H1 (cell line): ENCODE measurements at regions not wholly inside any gene's neighbourhood (a gene's known extent, or its start where the extent isn't known, plus 50 kb on each side); places are given as distances from the start of the nearest gene placed in this dataset.

ENCODE experiments used
- CTCF ChIA-PET: fragments of 300-600 bp; sonication (Branson Sonifier 250); formaldehyde crosslinking; loops from one replicate; lab custom pipeline; 2021; ENCODE audit not compliant: partially characterized antibody; lab: Charles Lee
- POLR2A ChIA-PET: fragments of 300-600 bp; sonication (Branson Sonifier 250); formaldehyde crosslinking; loops from one replicate; lab custom pipeline; 2021; ENCODE audit warnings: inconsistent platforms; ENCODE audit not compliant: partially characterized antibody; lab: Charles Lee
- DNase-seq, 2 experiments: peaks; one replicate each; pipeline versions ENCODE4 v3.0.0 to v3.0.0-alpha.2; 2010 to 2022; ENCODE audit warnings: low spot score in 2 of 2, low read depth in 1 of 2, mixed read lengths in 1 of 2
- FAIRE-seq: peaks from 2 replicates; lab custom pipeline; 2011; peaks lifted over from hg19 to GRCh38; lab: Jason Lieb, UNC
- H2AFZ ChIP-seq: 2 replicates; pipeline ENCODE4 v1.8.1; 2012; ENCODE audit warnings: low read length, inconsistent platforms
- H2AK5ac ChIP-seq: 2 replicates; pipeline ENCODE4 v1.6.1; 2013; ENCODE audit warnings: low read depth, low read length
- H2BK120ac ChIP-seq: replicated peaks from 2 replicates; pipeline ENCODE3; 2013; ENCODE audit warnings: low read depth, low read length, inconsistent platforms
- H2BK12ac ChIP-seq: 2 replicates; pipeline ENCODE4 v1.6.1; 2013; ENCODE audit warnings: low read depth, low read length
- H2BK15ac ChIP-seq: 2 replicates; pipeline ENCODE4 v1.6.1; 2013; ENCODE audit warnings: low read length
- H2BK20ac ChIP-seq: 2 replicates; pipeline ENCODE4 v1.6.1; 2013; ENCODE audit warnings: low read length
- H2BK5ac ChIP-seq: 2 replicates; pipeline ENCODE4 v1.6.1; 2013; ENCODE audit warnings: low read depth, low read length
- H3K14ac ChIP-seq: 2 replicates; pipeline ENCODE4 v1.6.1; 2013; ENCODE audit warnings: inconsistent platforms; ENCODE audit not compliant: insufficient read length
- H3K18ac ChIP-seq: 2 replicates; pipeline ENCODE4 v1.6.1; 2013; ENCODE audit warnings: low read length; ENCODE audit errors: extremely low read depth
- H3K23ac ChIP-seq: 2 replicates; pipeline ENCODE4 v1.6.1; 2013; ENCODE audit warnings: inconsistent platforms; ENCODE audit not compliant: insufficient read length
- H3K23me2 ChIP-seq: 2 replicates; pipeline ENCODE4 v1.6.1; 2013; ENCODE audit warnings: low read depth, low read length
- H3K27ac ChIP-seq: 2 replicates; pipeline ENCODE4 v1.6.1; 2011; ENCODE audit warnings: low read depth, low read length, inconsistent platforms
- H3K27me3 ChIP-seq, 4 experiments: replicated peaks in 1 of 4; 1 replicate in 1 of 4; 2 replicates in 3 of 4; pipeline versions ENCODE4 v1.6.1 to v1.8.1; 2011 to 2013; ENCODE audit warnings: low read length in 3 of 4, mild to moderate bottlenecking in 3 of 4, inconsistent platforms in 2 of 4, mixed read lengths in 2 of 4, moderate library complexity in 1 of 4; ENCODE audit not compliant: control insufficient read depth in 3 of 4, insufficient read depth in 3 of 4; ENCODE audit errors: extremely low read depth in 1 of 4
- H3K36me3 ChIP-seq, 4 experiments: 2 replicates each; pipeline versions ENCODE4 v1.6.1 to v1.8.1; 2011 to 2013; ENCODE audit warnings: mild to moderate bottlenecking in 4 of 4, low read length in 3 of 4, moderate library complexity in 2 of 4, control low read depth in 1 of 4, inconsistent platforms in 1 of 4; ENCODE audit not compliant: insufficient read depth in 4 of 4, control insufficient read depth in 2 of 4
- H3K4ac ChIP-seq: replicated peaks from 2 replicates; pipeline ENCODE3; 2013; ENCODE audit warnings: low read length, low read depth, mixed read lengths, inconsistent platforms; ENCODE audit not compliant: insufficient read length
- H3K4me1 ChIP-seq, 4 experiments: replicated peaks in 1 of 4; 1 replicate in 1 of 4; 2 replicates in 3 of 4; pipeline versions ENCODE4 v1.6.1 to v1.8.1; 2011 to 2013; ENCODE audit warnings: low read length in 3 of 4, inconsistent platforms in 2 of 4, mixed read lengths in 1 of 4; ENCODE audit not compliant: insufficient read depth in 4 of 4, control insufficient read depth in 3 of 4
- H3K4me2 ChIP-seq, 2 experiments: 2 replicates each; pipeline versions ENCODE4 v1.6.1 to v1.8.1; 2011 to 2013; ENCODE audit warnings: low read depth in 2 of 2, low read length in 2 of 2, control low read depth in 1 of 2, inconsistent platforms in 1 of 2, mild to moderate bottlenecking in 1 of 2; ENCODE audit not compliant: insufficient read depth in 1 of 2
- H3K4me3 ChIP-seq, 4 experiments: fragments of 200-600, 300-600 bp in 1 of 4; sonication (generic), shearing (Covaris generic), sonication (Bioruptor Twin) in 1 of 4; 2 replicates each; pipeline versions ENCODE4 v1.5.1 to v1.8.1; 2011 to 2016; ENCODE audit warnings: low read length in 4 of 4, low read depth in 3 of 4, control low read depth in 2 of 4, inconsistent platforms in 2 of 4, mild to moderate bottlenecking in 2 of 4, mixed read lengths in 1 of 4, moderate library complexity in 1 of 4; ENCODE audit not compliant: insufficient read depth in 2 of 4; ENCODE audit errors: extremely low read depth in 1 of 4
- H3K56ac ChIP-seq: replicated peaks from 2 replicates; pipeline ENCODE3; 2013; ENCODE audit warnings: low read depth, mild to moderate bottlenecking, mixed read lengths, low read length, inconsistent platforms; ENCODE audit not compliant: insufficient read length
- H3K79me1 ChIP-seq: 2 replicates; pipeline ENCODE4 v1.6.1; 2013; ENCODE audit warnings: low read depth, low read length, control low read depth
- H3K79me2 ChIP-seq, 2 experiments: 2 replicates each; pipeline versions ENCODE4 v1.6.1 to v1.8.1; 2012 to 2013; ENCODE audit warnings: low read length in 2 of 2, mild to moderate bottlenecking in 2 of 2, inconsistent platforms in 1 of 2; ENCODE audit not compliant: insufficient read depth in 2 of 2, control insufficient read depth in 1 of 2
- H3K9ac ChIP-seq, 4 experiments: replicated peaks in 1 of 4; 1 replicate in 1 of 4; 2 replicates in 3 of 4; pipeline versions ENCODE4 v1.6.1 to v1.8.1; 2011 to 2013; ENCODE audit warnings: low read depth in 3 of 4, low read length in 3 of 4, control low read depth in 2 of 4, mild to moderate bottlenecking in 2 of 4, moderate library complexity in 2 of 4, inconsistent platforms in 1 of 4; ENCODE audit errors: extremely low read depth in 1 of 4
- H3K9me3 ChIP-seq, 2 experiments: 2 replicates each; pipeline versions ENCODE4 v1.6.1 to v1.8.1; 2012 to 2013; ENCODE audit warnings: mild to moderate bottlenecking in 2 of 2, moderate library complexity in 2 of 2, control low read depth in 1 of 2, inconsistent platforms in 1 of 2, low read depth in 1 of 2, low read length in 1 of 2, mixed read lengths in 1 of 2; ENCODE audit not compliant: insufficient read depth in 2 of 2
- H4K20me1 ChIP-seq, 2 experiments: replicated peaks in 1 of 2; 2 replicates each; pipeline versions ENCODE3 to v1.8.1; 2011 to 2013; ENCODE audit warnings: inconsistent platforms in 2 of 2, low read length in 2 of 2, mild to moderate bottlenecking in 1 of 2; ENCODE audit not compliant: insufficient read depth in 2 of 2, control insufficient read depth in 1 of 2
- H4K5ac ChIP-seq: 2 replicates; pipeline ENCODE4 v1.6.1; 2013; ENCODE audit warnings: low read length, low read depth, mixed read lengths, inconsistent platforms; ENCODE audit not compliant: insufficient read length
- H4K8ac ChIP-seq: 2 replicates; pipeline ENCODE4 v1.8.0; 2013; ENCODE audit warnings: mild to moderate bottlenecking, moderate library complexity, low read length, inconsistent platforms; ENCODE audit not compliant: insufficient read depth; ENCODE audit errors: extremely low read depth
- H4K91ac ChIP-seq: replicated peaks from 2 replicates; pipeline ENCODE3; 2013; ENCODE audit warnings: low read length, mixed read lengths, inconsistent platforms; ENCODE audit not compliant: insufficient read length
- BRCA1 ChIP-seq: IDR thresholded peaks from 2 replicates; pipeline ENCODE4 v1.6.1; 2012; ENCODE audit warnings: low read depth, low read length, improper control_type of control experiment
- CREB1 ChIP-seq: IDR thresholded peaks from 2 replicates; pipeline ENCODE4 v1.6.1; 2012; ENCODE audit warnings: inconsistent platforms
- CTBP2 ChIP-seq: IDR thresholded peaks from 2 replicates; pipeline ENCODE4 v1.7.0; 2011; ENCODE audit warnings: borderline replicate concordance, mild to moderate bottlenecking, moderate library complexity, mixed read lengths, low read length; ENCODE audit not compliant: insufficient read depth, insufficient read length
- FOSL1 ChIP-seq: IDR thresholded peaks from 2 replicates; pipeline ENCODE4 v1.6.1; 2011; ENCODE audit warnings: mild to moderate bottlenecking, low read depth, low read length, moderate library complexity; ENCODE audit not compliant: insufficient read depth
- GABPA ChIP-seq: IDR thresholded peaks from 2 replicates; pipeline ENCODE4 v1.6.1; 2011; ENCODE audit warnings: mild to moderate bottlenecking, low read length, moderate library complexity, borderline replicate concordance; ENCODE audit not compliant: insufficient read depth
- HDAC2 ChIP-seq, 2 experiments: fragments of 300-600 bp in 1 of 2; sonication (generic) in 1 of 2; IDR thresholded peaks; 2 replicates each; pipeline ENCODE4 v1.6.1; 2011 to 2012; ENCODE audit warnings: low read depth in 2 of 2, low read length in 2 of 2, mild to moderate bottlenecking in 2 of 2, moderate library complexity in 2 of 2, borderline replicate concordance in 1 of 2, inconsistent platforms in 1 of 2
- KDM1A ChIP-seq: fragments of 200-600, 300-600 bp; sonication (generic); IDR thresholded peaks from 2 replicates; pipeline ENCODE4 v1.7.1; 2016; ENCODE audit warnings: mild to moderate bottlenecking, low read length, borderline replicate concordance
- KDM5A ChIP-seq: fragments of 200-600 bp; IDR thresholded peaks from 2 replicates; pipeline ENCODE4 v1.7.1; 2012; ENCODE audit warnings: mild to moderate bottlenecking, low read length, inconsistent platforms, mixed read lengths
- NANOG ChIP-seq: IDR thresholded peaks from 2 replicates; pipeline ENCODE4 v1.6.1; 2011; ENCODE audit warnings: low read length, low read depth, mild to moderate bottlenecking, inconsistent platforms; ENCODE audit not compliant: insufficient read depth, poor library complexity, severe bottlenecking
- POLR2A ChIP-seq, 2 experiments: IDR thresholded peaks; 1 replicate in 1 of 2; 2 replicates in 1 of 2; pipeline ENCODE4 v1.6.1; 2011; ENCODE audit warnings: low read depth in 2 of 2, low read length in 2 of 2, mild to moderate bottlenecking in 2 of 2; ENCODE audit errors: control extremely low read depth in 1 of 2
- SIRT6 ChIP-seq: IDR thresholded peaks from one replicate; pipeline ENCODE4 v1.7.1; 2012; ENCODE audit warnings: low read length, inconsistent platforms
- SIX5 ChIP-seq: IDR thresholded peaks from 2 replicates; pipeline ENCODE4 v1.6.1; 2011; ENCODE audit warnings: mild to moderate bottlenecking, low read depth, low read length
- SP1 ChIP-seq: IDR thresholded peaks from 2 replicates; pipeline ENCODE4 v1.6.1; 2011; ENCODE audit warnings: low read depth, low read length
- SP2 ChIP-seq: IDR thresholded peaks from 2 replicates; pipeline ENCODE4 v1.6.1; 2012; ENCODE audit warnings: mild to moderate bottlenecking, low read length, inconsistent platforms
- SUZ12 ChIP-seq: fragments of 200-600 bp; sonication (generic); IDR thresholded peaks from 2 replicates; pipeline ENCODE4 v1.6.1; 2012; ENCODE audit warnings: mild to moderate bottlenecking, inconsistent platforms, low read length, moderate library complexity, mixed read lengths
- WGBS, 2 experiments: shearing (Covaris generic) in 1 of 2; methylation state at CpG; one replicate each; pipeline versions ENCODE4 v1.1.6 to v1.1.7; 2013 to 2015; ENCODE audit warnings: low lambda C conversion rate in 2 of 2, mixed read lengths in 2 of 2, inconsistent platforms in 1 of 2, low coverage in 1 of 2, missing lambda C conversion rate in 1 of 2; ENCODE audit not compliant: insufficient replicate concordance in 2 of 2, insufficient coverage in 1 of 2, insufficient read length in 1 of 2; ENCODE audit errors: extremely low coverage in 1 of 2, missing lambda C conversion rate in 1 of 2; 5-methylcytosine and 5-hydroxymethylcytosine counted together
- TF ChIP-seq, protein P1 (sequence below): IDR thresholded peaks from 2 replicates; pipeline ENCODE4 v1.6.1; 2012; ENCODE audit warnings: inconsistent platforms

DNA sequence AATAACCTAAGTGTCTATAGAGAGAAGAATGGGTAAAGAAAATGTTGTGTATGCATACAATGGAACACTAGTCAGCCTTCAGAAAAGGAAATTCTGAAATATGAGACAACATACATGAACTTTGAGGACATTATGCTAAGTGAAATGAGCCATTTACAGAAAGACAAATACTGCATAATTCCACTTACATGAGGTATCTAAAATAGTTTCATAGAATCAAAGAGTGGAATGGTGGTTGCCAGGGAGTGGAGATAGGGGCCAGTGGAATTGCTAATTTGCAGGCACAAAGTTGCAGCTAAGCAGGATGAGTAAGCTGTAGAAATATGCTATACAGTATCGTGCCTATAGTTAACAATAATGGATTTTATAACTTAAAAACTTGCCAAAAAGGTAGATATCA lies 779.6 kb upstream of the ARPP21 start:
- H3K4me3 ChIP-seq: no peak overlapping the region
- FAIRE-seq (no peak), DNase-seq (no peak)
- no peak overlapping the region for H2BK120ac ChIP-seq
- H4K91ac ChIP-seq: no peak overlapping the region
- H3K9me3 ChIP-seq: no peaks in the 10 kb centered on the region
- peaks cover 0 to 13% (median 2%) of the 10 kb centered on the region in 4 experiments; a peak in 6 of 7 replicates for H3K4me1 ChIP-seq
- no peaks in the 10 kb centered on the region for H3K23me2 ChIP-seq
- no peak overlapping the region for H4K5ac ChIP-seq
- no peak overlapping the region for H3K27ac ChIP-seq
- ChIA-PET CTCF (no interaction called here), POLR2A (no interaction called here)
- H2BK15ac ChIP-seq: no peak overlapping the region
- H2BK5ac ChIP-seq: no peak overlapping the region
- no peak overlapping the region for H2BK12ac ChIP-seq
- H3K4me2 ChIP-seq: no peak overlapping the region
- H3K56ac ChIP-seq: no peak overlapping the region
- no peak overlapping the region for H4K8ac ChIP-seq
- no peak overlapping the region for H3K9ac ChIP-seq
- H3K14ac ChIP-seq: no peak overlapping the region
- WGBS, 2 experiments: 96% methylated on average over 1 of the region's 1 CpG; no CpG with 5 or more reads in 1 of the 2 experiments
- no peaks in the 10 kb centered on the region for H3K79me2 ChIP-seq
- no peak overlapping the region for H3K4ac ChIP-seq
- H2AFZ ChIP-seq: no peak overlapping the region
- no peak overlapping the region for H3K18ac ChIP-seq
- H3K79me1 ChIP-seq: no peaks in the 10 kb centered on the region
- H3K36me3 ChIP-seq: no peaks in the 10 kb centered on the region
- no peaks in the 10 kb centered on the region for H3K27me3 ChIP-seq
- H2AK5ac ChIP-seq: no peak overlapping the region
- H2BK20ac ChIP-seq: no peak overlapping the region
- H4K20me1 ChIP-seq: no peaks in the 10 kb centered on the region
- no peak overlapping the region for H3K23ac ChIP-seq
- TF ChIP-seq GABPA: no peak
- TF ChIP-seq SIRT6: no peak
- TF ChIP-seq SP2: no peak
- no peak for TF ChIP-seq KDM1A
- TF ChIP-seq, protein P1, sequence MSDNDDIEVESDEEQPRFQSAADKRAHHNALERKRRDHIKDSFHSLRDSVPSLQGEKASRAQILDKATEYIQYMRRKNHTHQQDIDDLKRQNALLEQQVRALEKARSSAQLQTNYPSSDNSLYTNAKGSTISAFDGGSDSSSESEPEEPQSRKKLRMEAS: no peak
- no peak for TF ChIP-seq HDAC2 (IDR thresholded peaks at IDR 0.05; ENCODE audit: borderline replicate concordance in 1 of 2, low read depth in 2 of 2, low read length in 2 of 2)
- TF ChIP-seq CTBP2: no peak
- no peak for TF ChIP-seq BRCA1
- no peak for TF ChIP-seq POLR2A (IDR thresholded peaks at IDR 0.05; ENCODE audit: control extremely low read depth in 1 of 2, low read depth in 2 of 2, low read length in 2 of 2)
- no peak for TF ChIP-seq FOSL1
- TF ChIP-seq CREB1: no peak
- TF ChIP-seq SP1: no peak
- TF ChIP-seq NANOG: no peak
- TF ChIP-seq KDM5A: no peak
- TF ChIP-seq SIX5: no peak
- TF ChIP-seq SUZ12: no peak
